OCI-LY7 (cell line): ENCODE measurements at regions not wholly inside any gene's neighbourhood (a gene's known extent, or its start where the extent isn't known, plus 50 kb on each side); places are given as distances from the start of the nearest gene placed in this dataset.

Experiments used
- CTCF ChIP-seq: fragments of 200-600 bp; sonication (generic); conservative IDR thresholded peaks from 2 replicates; pipeline ENCODE4 v1.5.1; 2014; ENCODE audit warnings: mild to moderate bottlenecking, antibody characterized with exemption, low read length, moderate library complexity, mixed read lengths
- EZH2phosphoT487 ChIP-seq: fragments of 200-600 bp; sonication (generic); IDR thresholded peaks from 2 replicates; pipeline ENCODE4 v1.6.1; 2018; ENCODE audit warnings: low read depth, borderline replicate concordance, mild to moderate bottlenecking, mixed run types, antibody characterized with exemption, low read length, moderate library complexity, mixed read lengths

- TF ChIP-seq CTCF (no peak), EZH2phosphoT487 (no peak)
Measured at GRCh38 chr10:64537112-64537511, 1015.9 kb downstream of the REEP3 start.
